AML-193 (cell line): ENCODE measurements at regions not wholly inside any gene's neighbourhood (a gene's known extent, or its start where the extent isn't known, plus 50 kb on each side); places are given as distances from the start of the nearest gene placed in this dataset.

ENCODE experiments used
- DNase-seq, 2 experiments: peaks; one replicate each; lab custom pipeline; 2025; lab: John Stamatoyannopoulos, UW

GRCh38 chr2:37865640-37866039 lies 59.4 kb upstream of the RMDN2 start:
- no peak for DNase-seq

GRCh38 chr2:37866171-37866934 lies 58.7 kb upstream of the RMDN2 start:
- no peak for DNase-seq

GRCh38 chr2:37867166-37867565 lies 57.9 kb upstream of the RMDN2 start:
- DNase-seq, result no peak

GRCh38 chr2:37868866-37869265 lies 56.2 kb upstream of the RMDN2 start:
- no peak for DNase-seq

- DNase-seq, result no peak
Observed at GRCh38 chr2:37869304-37869703, 55.8 kb upstream of the RMDN2 start.

GRCh38 chr2:37869771-37870170 lies 55.3 kb upstream of the RMDN2 start:
- DNase-seq, result no peak

GRCh38 chr2:37870829-37871228 lies 54.3 kb upstream of the RMDN2 start:
- no peak for DNase-seq

GRCh38 chr2:37871456-37872191 lies 53.5 kb upstream of the RMDN2 start:
- DNase-seq, result no peak

GRCh38 chr2:37872192-37872750 lies 52.8 kb upstream of the RMDN2 start:
- no peak for DNase-seq

- DNase-seq, result no peak
Observed at GRCh38 chr2:37873229-37873628, 51.9 kb upstream of the RMDN2 start.

- no peak for DNase-seq
Observed at GRCh38 chr2:37873749-37874330, 51.2 kb upstream of the RMDN2 start.

- no peak for DNase-seq
Observed at GRCh38 chr2:37874470-37874869, 50.6 kb upstream of the RMDN2 start.
